Ascending aorta (tissue), 2 donors: ENCODE measurements at regions not wholly inside any gene's neighbourhood (a gene's known extent, or its start where the extent isn't known, plus 50 kb on each side); places are given as distances from the start of the nearest gene placed in this dataset.

Experiments used
- DNase-seq, 2 donors: peaks; one replicate each; pipeline ENCODE4 v3.0.0-alpha.2; 2019; ENCODE audit warnings: low spot score in 2 of 2
- H3K27ac ChIP-seq, 2 donors: fragments of 200-600 bp; sonication (generic); one replicate each; pipeline ENCODE4 v1.5.1; 2016 to 2017; ENCODE audit warnings: mild to moderate bottlenecking in 1 of 2
- H3K27me3 ChIP-seq: fragments of 200-600 bp; sonication (generic); one replicate; pipeline ENCODE4 v1.5.1; 2017
- H3K36me3 ChIP-seq, 2 donors: fragments of 200-600 bp; sonication (generic); one replicate each; pipeline ENCODE4 v1.5.1; 2016
- H3K4me1 ChIP-seq, 2 donors: fragments of 200-600 bp; sonication (generic); one replicate each; pipeline ENCODE4 v1.5.1; 2016 to 2017; ENCODE audit warnings: mild to moderate bottlenecking in 1 of 2
- H3K4me3 ChIP-seq, 2 donors: fragments of 200-600 bp; sonication (generic); one replicate each; pipeline ENCODE4 v1.5.1; 2016 to 2017; ENCODE audit warnings: mild to moderate bottlenecking in 1 of 2
- H3K9me3 ChIP-seq, 2 donors: fragments of 200-600 bp; sonication (generic); one replicate each; pipeline ENCODE4 v1.5.1; 2016
- intact Hi-C: fragments of 100-400 bp; cut with DNase I; formaldehyde crosslinking; loops from one replicate; pipeline ENCODE4 v1.15.1; 2023
- TF ChIP-seq, protein P1 (sequence below), 3 experiments: fragments of 200-600 bp in 2 of 3; fragments of 450-650 bp in 1 of 3; sonication (generic) in 2 of 3; IDR thresholded peaks; one replicate each; pipeline ENCODE4 v1.5.1; 2016 to 2019; ENCODE audit warnings: antibody characterized with exemption in 3 of 3, mild to moderate bottlenecking in 1 of 3, moderate library complexity in 1 of 3

DNA sequence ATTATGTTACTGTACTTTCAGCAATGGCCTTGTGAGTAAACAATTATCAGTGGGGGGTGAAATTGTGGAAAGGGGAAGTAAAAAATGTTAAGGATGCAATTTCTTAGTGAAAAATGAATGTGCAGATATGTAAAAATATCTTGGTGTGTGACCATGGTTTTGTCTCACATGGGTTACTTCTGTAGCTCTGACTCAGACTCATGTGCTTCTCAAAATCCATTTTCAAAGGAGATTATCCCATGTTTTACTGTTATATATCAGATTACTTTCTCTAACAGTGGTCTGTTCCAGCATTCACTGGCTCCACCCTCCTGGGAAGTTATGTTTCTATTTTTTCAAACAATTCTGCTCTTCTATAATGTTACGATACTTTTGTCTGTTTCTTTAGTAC, 298.2 kb upstream of the COL3A1 start:
- TF ChIP-seq, protein P1, sequence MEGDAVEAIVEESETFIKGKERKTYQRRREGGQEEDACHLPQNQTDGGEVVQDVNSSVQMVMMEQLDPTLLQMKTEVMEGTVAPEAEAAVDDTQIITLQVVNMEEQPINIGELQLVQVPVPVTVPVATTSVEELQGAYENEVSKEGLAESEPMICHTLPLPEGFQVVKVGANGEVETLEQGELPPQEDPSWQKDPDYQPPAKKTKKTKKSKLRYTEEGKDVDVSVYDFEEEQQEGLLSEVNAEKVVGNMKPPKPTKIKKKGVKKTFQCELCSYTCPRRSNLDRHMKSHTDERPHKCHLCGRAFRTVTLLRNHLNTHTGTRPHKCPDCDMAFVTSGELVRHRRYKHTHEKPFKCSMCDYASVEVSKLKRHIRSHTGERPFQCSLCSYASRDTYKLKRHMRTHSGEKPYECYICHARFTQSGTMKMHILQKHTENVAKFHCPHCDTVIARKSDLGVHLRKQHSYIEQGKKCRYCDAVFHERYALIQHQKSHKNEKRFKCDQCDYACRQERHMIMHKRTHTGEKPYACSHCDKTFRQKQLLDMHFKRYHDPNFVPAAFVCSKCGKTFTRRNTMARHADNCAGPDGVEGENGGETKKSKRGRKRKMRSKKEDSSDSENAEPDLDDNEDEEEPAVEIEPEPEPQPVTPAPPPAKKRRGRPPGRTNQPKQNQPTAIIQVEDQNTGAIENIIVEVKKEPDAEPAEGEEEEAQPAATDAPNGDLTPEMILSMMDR (IDR thresholded peaks at IDR 0.05): no peak
- no peak overlapping the region for H3K4me3 ChIP-seq
- intact Hi-C loops: no loop called here
- H3K4me1 ChIP-seq: no peaks in the 10 kb centered on the region
- H3K27me3 ChIP-seq: no peaks in the 10 kb centered on the region
- no peak for DNase-seq
- no peaks in the 10 kb centered on the region for H3K9me3 ChIP-seq
- H3K36me3 ChIP-seq: no peaks in the 10 kb centered on the region
- no peak overlapping the region for H3K27ac ChIP-seq

DNA sequence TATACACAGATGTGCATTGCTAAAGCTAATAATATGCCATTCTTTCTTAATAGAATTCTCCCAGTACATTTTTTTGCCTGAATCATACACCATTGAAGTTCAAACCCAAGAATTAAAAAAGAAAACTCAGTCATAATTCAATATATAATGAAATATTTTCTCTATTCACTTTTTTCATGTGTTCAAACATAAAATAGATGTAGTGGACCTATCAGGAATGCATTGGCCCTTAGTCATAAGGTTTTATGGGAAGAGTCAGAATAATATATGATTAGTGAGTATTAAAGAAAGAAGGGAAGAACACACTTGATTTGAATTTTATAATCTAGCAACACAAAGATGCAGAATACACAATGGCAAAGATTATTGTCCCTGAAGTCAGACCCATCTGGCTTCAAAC, 297.0 kb upstream of the COL3A1 start:
- intact Hi-C loops: no loop called here
- H3K4me1 ChIP-seq: no peaks in the 10 kb centered on the region
- DNase-seq: no peak
- H3K4me3 ChIP-seq: no peak overlapping the region
- H3K9me3 ChIP-seq: no peaks in the 10 kb centered on the region
- H3K36me3 ChIP-seq: no peaks in the 10 kb centered on the region
- H3K27ac ChIP-seq: no peak overlapping the region
- H3K27me3 ChIP-seq: no peaks in the 10 kb centered on the region
- TF ChIP-seq, protein P1 (IDR thresholded peaks at IDR 0.05): no peak

DNA sequence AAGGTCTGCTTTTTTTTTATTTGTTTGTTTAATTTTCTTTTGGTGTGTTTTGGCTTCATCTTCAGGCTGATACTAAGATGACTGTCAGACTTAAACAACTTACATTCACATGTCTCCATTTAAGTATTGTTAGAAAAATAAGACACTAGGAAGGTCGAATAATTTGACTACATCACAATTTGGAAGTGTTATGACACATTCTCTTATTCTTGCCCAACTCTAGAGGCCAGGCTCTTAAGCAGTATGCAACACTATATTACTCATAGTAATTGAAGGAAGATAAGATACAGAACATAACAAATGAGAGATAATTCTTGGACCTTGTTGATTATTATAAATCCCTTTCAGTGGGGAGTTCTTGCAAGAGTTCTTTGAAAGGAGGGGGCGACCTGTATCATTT, 295.3 kb upstream of the COL3A1 start:
- Histone ChIP-seq H3K4me3 (no peak overlapping the region), H3K4me1 (no peaks in the 10 kb centered on the region), H3K27ac (no peak overlapping the region), H3K9me3 (no peaks in the 10 kb centered on the region), H3K27me3 (no peaks in the 10 kb centered on the region), H3K36me3 (no peaks in the 10 kb centered on the region)
- TF ChIP-seq, protein P1 (IDR thresholded peaks at IDR 0.05): no peak
- intact Hi-C loops: no loop called here
- DNase-seq: no peak

DNA sequence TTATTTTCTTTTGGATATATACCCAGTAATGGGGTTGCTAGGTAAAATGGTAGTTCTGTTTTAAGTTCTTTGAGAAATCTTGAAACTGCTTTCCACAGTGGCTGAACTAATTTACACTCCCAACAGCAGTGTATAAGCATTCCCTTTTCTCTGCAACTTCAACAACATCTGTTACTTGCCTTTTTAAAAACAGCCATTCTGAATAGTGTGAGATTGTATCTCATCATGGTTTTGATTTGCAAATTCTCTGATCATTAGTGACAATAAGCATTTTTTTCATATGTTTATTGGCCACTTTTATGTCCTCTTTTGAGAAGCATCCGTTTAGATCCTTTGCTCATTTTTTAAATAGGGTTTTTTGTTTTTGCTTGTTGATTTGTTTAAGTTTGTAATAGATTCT, 291.3 kb upstream of the COL3A1 start:
- DNase-seq: no peak
- Histone ChIP-seq H3K27me3 (no peaks in the 10 kb centered on the region), H3K4me3 (no peak overlapping the region), H3K36me3 (no peaks in the 10 kb centered on the region), H3K9me3 (no peaks in the 10 kb centered on the region), H3K4me1 (no peaks in the 10 kb centered on the region), H3K27ac (no peak overlapping the region)
- intact Hi-C loops: no loop called here
- TF ChIP-seq, protein P1 (IDR thresholded peaks at IDR 0.05): no peak

DNA sequence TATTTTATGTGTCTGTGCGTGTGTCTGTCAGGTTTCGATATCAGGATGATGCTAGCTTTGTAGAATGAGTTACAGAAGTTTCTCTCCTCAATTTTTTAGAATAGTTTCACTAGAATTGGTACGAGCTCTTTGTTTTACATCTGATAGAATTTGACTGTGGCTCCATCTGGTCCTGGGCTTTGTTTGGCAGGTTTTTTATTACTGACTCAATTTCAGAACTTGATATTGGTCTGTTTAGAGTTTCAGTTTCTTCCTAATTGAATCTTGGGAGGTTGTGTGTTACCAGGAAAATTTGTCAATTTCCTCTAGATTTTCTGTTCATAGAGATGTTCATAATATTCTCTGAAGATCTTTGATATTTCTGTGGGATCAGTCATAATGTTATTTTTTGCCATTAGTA, 289.4 kb upstream of the COL3A1 start:
- TF ChIP-seq, protein P1 (IDR thresholded peaks at IDR 0.05): no peak
- no peak for DNase-seq
- H3K4me1 ChIP-seq: no peaks in the 10 kb centered on the region
- no peaks in the 10 kb centered on the region for H3K9me3 ChIP-seq
- intact Hi-C loops: no loop called here
- H3K4me3 ChIP-seq: no peak overlapping the region
- no peaks in the 10 kb centered on the region for H3K27me3 ChIP-seq
- H3K27ac ChIP-seq: no peak overlapping the region
- H3K36me3 ChIP-seq: no peaks in the 10 kb centered on the region

DNA sequence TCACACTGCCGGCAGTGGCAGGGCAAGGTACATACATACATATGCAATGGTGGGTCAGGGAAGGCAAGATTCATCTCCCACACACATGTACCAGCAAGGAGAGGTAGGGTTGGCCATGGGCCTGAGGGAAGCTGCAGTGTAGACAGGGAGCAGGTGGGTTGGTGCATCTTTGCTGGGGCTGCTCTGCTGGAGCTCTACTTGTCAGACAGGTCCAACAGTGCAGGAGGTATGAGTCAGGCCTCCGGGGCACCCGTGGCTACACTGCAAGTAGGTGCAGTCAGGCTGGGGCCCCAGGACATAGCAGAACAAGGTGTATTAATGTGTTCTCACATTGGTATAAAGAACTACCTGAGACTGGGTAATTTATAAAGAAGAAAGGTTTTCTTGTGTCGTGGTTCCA, 281.1 kb upstream of the COL3A1 start:
- intact Hi-C loops: no loop called here
- H3K27ac ChIP-seq: no peak overlapping the region
- no peaks in the 10 kb centered on the region for H3K9me3 ChIP-seq
- no peak for DNase-seq
- no peak overlapping the region for H3K4me3 ChIP-seq
- no peaks in the 10 kb centered on the region for H3K4me1 ChIP-seq
- no peaks in the 10 kb centered on the region for H3K27me3 ChIP-seq
- TF ChIP-seq, protein P1 (IDR thresholded peaks at IDR 0.05): no peak
- no peaks in the 10 kb centered on the region for H3K36me3 ChIP-seq
